ENCODE measurements at regions not wholly inside any gene's neighbourhood (a gene's known extent, or its start where the extent isn't known, plus 50 kb on each side); places are given as distances from the start of the nearest gene placed in this dataset.

- H3K27ac ChIP-seq (ENCODE audit: low read depth, low read length), result no peak overlapping the region
- no peak for TF ChIP-seq CTCF (IDR thresholded peaks at IDR 0.05; ENCODE audit: insufficient read depth, low read depth, low read length)
- H3K36me3 ChIP-seq (ENCODE audit: insufficient read depth, low read length), result no peaks in the 10 kb centered on the region
- FAIRE-seq (no peak), DNase-seq (ENCODE audit: low read depth) (no peak)
- H3K4me1 ChIP-seq (ENCODE audit: insufficient read depth, low read length), result no peaks in the 10 kb centered on the region
- H3K9me3 ChIP-seq (ENCODE audit: insufficient read depth, low read depth, low read length), result no peaks in the 10 kb centered on the region
- no peak overlapping the region for H3K4me2 ChIP-seq (ENCODE audit: low read length)
- H3K4me3 ChIP-seq (ENCODE audit: insufficient read depth, low read depth, low read length), result no peak overlapping the region
- Mint-ChIP-seq H3K36me3 (ENCODE audit: low read depth, unreplicated experiment) (no peaks in the 10 kb centered on the region), H3K27ac (ENCODE audit: unreplicated experiment) (no peak overlapping the region), H3K4me3 (ENCODE audit: unreplicated experiment) (no peak overlapping the region), H3K9me3 (ENCODE audit: unreplicated experiment) (peaks cover 3% of the 10 kb centered on the region), H3K4me1 (ENCODE audit: low read depth, unreplicated experiment) (no peaks in the 10 kb centered on the region), H3K27me3 (ENCODE audit: low read depth, unreplicated experiment) (no peaks in the 10 kb centered on the region)
- no peaks in the 10 kb centered on the region for H3K27me3 ChIP-seq (ENCODE audit: insufficient read depth, low read length)
- no peak overlapping the region for H2AFZ ChIP-seq (ENCODE audit: low read depth, low read length)
- H4K20me1 ChIP-seq (ENCODE audit: insufficient read depth, low read length), result no peaks in the 10 kb centered on the region
- H3K9ac ChIP-seq (ENCODE audit: low read length), result no peak overlapping the region
- H3K79me2 ChIP-seq (ENCODE audit: insufficient read depth, low read length), result no peaks in the 10 kb centered on the region
Measured at GRCh38 chr9:71479621-71480020, 288.7 kb downstream of the CEMIP2 start.

- Mint-ChIP-seq H3K36me3 (ENCODE audit: low read depth, unreplicated experiment) (no peaks in the 10 kb centered on the region), H3K4me3 (ENCODE audit: unreplicated experiment) (no peak overlapping the region), H3K27me3 (ENCODE audit: low read depth, unreplicated experiment) (no peaks in the 10 kb centered on the region), H3K9me3 (ENCODE audit: unreplicated experiment) (no peaks in the 10 kb centered on the region), H3K4me1 (ENCODE audit: low read depth, unreplicated experiment) (no peaks in the 10 kb centered on the region), H3K27ac (ENCODE audit: unreplicated experiment) (no peak overlapping the region)
- Histone ChIP-seq H3K27me3 (ENCODE audit: insufficient read depth, low read length) (no peaks in the 10 kb centered on the region), H3K9me3 (ENCODE audit: insufficient read depth, low read depth, low read length) (no peaks in the 10 kb centered on the region), H3K4me1 (ENCODE audit: insufficient read depth, low read length) (no peaks in the 10 kb centered on the region), H3K9ac (ENCODE audit: low read length) (no peak overlapping the region), H3K4me3 (ENCODE audit: insufficient read depth, low read depth, low read length) (no peak overlapping the region), H2AFZ (ENCODE audit: low read depth, low read length) (no peak overlapping the region), H3K79me2 (ENCODE audit: insufficient read depth, low read length) (no peaks in the 10 kb centered on the region), H3K36me3 (ENCODE audit: insufficient read depth, low read length) (no peaks in the 10 kb centered on the region), H3K27ac (ENCODE audit: low read depth, low read length) (no peak overlapping the region), H4K20me1 (ENCODE audit: insufficient read depth, low read length) (no peaks in the 10 kb centered on the region), H3K4me2 (ENCODE audit: low read length) (no peak overlapping the region)
- TF ChIP-seq CTCF (IDR thresholded peaks at IDR 0.05; ENCODE audit: insufficient read depth, low read depth, low read length), result no peak
- no peak for TF ChIP-seq EZH2 (IDR thresholded peaks at IDR 0.05; ENCODE audit: insufficient read depth, low read length)
- DNase-seq (ENCODE audit: low read depth) (no peak), FAIRE-seq (no peak)
Measured at GRCh38 chr9:71472400-71472799, 295.9 kb downstream of the CEMIP2 start.

- no peaks in the 10 kb centered on the region for H3K4me1 Mint-ChIP-seq (ENCODE audit: low read depth, unreplicated experiment)
- no peaks in the 10 kb centered on the region for H3K27me3 Mint-ChIP-seq (ENCODE audit: low read depth, unreplicated experiment)
- Histone ChIP-seq H2AFZ (ENCODE audit: low read depth, low read length) (no peak overlapping the region), H3K27ac (ENCODE audit: low read depth, low read length) (no peak overlapping the region), H3K9me3 (ENCODE audit: insufficient read depth, low read depth, low read length) (no peaks in the 10 kb centered on the region), H3K4me3 (ENCODE audit: insufficient read depth, low read depth, low read length) (no peak overlapping the region), H3K36me3 (ENCODE audit: insufficient read depth, low read length) (no peaks in the 10 kb centered on the region), H3K9ac (ENCODE audit: low read length) (no peak overlapping the region), H3K4me1 (ENCODE audit: insufficient read depth, low read length) (no peaks in the 10 kb centered on the region), H4K20me1 (ENCODE audit: insufficient read depth, low read length) (no peaks in the 10 kb centered on the region), H3K27me3 (ENCODE audit: insufficient read depth, low read length) (no peaks in the 10 kb centered on the region), H3K79me2 (ENCODE audit: insufficient read depth, low read length) (no peaks in the 10 kb centered on the region), H3K4me2 (ENCODE audit: low read length) (no peak overlapping the region)
- FAIRE-seq, result no peak
- no peak overlapping the region for H3K4me3 Mint-ChIP-seq (ENCODE audit: unreplicated experiment)
- H3K36me3 Mint-ChIP-seq (ENCODE audit: low read depth, unreplicated experiment), result no peaks in the 10 kb centered on the region
- TF ChIP-seq EZH2 (IDR thresholded peaks at IDR 0.05; ENCODE audit: insufficient read depth, low read length) (no peak), CTCF (IDR thresholded peaks at IDR 0.05; ENCODE audit: insufficient read depth, low read depth, low read length) (no peak)
- no peak overlapping the region for H3K27ac Mint-ChIP-seq (ENCODE audit: unreplicated experiment)
- no peak for DNase-seq (ENCODE audit: low read depth)
- no peaks in the 10 kb centered on the region for H3K9me3 Mint-ChIP-seq (ENCODE audit: unreplicated experiment)
Measured at GRCh38 chr9:71465392-71465791, 302.9 kb downstream of the CEMIP2 start.
